Sigmoid colon (tissue), 3 donors: ENCODE measurements at regions not wholly inside any gene's neighbourhood (a gene's known extent, or its start where the extent isn't known, plus 50 kb on each side); places are given as distances from the start of the nearest gene placed in this dataset.

Source experiments
- POLR2A ChIP-seq, 2 donors: fragments of 450-650 bp; IDR thresholded peaks; one replicate each; pipeline ENCODE4 v1.6.1; 2016; ENCODE audit warnings: antibody characterized with exemption in 2 of 2, mild to moderate bottlenecking in 2 of 2, moderate library complexity in 2 of 2
- TF ChIP-seq, protein P1 (sequence below), 4 experiments: fragments of 450-650 bp in 3 of 4; fragments of 200-600 bp in 1 of 4; IDR thresholded peaks; one replicate each; pipeline ENCODE4 v1.5.1; 2016 to 2019; ENCODE audit warnings: antibody characterized with exemption in 4 of 4, mild to moderate bottlenecking in 3 of 4, moderate library complexity in 2 of 4

DNA sequence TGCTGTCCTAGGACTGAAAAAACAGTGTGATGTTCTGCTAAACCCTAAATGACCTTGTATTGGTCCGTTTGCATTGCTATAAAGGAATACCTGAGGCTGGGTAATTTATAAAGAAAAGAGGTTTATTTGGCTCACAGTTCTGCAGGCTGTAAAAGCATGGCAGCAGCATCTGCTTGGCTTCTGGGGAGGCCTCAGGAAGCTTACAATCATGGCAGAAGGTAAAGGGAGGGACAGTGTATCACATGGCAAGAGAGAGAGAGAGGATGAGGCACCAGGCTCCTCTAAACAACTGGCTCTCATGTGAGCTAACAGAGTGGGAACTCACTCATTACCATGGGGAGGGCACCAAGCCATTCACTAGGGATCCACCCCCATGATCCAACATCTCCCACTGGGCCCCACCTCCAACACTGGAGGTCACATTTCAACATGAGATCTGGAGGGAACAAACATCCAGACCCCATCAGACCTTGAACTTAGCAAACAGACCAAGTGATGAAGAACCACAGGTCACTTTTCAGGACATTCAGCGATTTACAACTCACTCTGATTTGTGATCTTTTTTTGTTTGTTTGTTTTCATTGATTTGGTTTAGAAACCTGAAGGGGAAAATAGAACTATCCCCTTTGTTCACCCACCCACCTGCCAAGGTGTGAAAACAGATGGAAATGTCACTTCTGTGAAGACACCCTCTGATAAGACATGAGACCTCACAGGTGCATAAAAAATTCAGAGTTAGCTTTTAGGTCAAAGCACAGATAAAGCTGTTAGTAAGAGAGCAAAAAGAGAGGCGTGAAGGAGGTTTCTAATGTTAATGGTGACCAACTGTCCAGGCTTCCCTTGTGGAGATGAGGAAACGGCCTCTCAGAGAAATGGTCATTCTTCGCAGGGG lies 104.2 kb upstream of the RALGPS2 start:
- TF ChIP-seq, protein P1, sequence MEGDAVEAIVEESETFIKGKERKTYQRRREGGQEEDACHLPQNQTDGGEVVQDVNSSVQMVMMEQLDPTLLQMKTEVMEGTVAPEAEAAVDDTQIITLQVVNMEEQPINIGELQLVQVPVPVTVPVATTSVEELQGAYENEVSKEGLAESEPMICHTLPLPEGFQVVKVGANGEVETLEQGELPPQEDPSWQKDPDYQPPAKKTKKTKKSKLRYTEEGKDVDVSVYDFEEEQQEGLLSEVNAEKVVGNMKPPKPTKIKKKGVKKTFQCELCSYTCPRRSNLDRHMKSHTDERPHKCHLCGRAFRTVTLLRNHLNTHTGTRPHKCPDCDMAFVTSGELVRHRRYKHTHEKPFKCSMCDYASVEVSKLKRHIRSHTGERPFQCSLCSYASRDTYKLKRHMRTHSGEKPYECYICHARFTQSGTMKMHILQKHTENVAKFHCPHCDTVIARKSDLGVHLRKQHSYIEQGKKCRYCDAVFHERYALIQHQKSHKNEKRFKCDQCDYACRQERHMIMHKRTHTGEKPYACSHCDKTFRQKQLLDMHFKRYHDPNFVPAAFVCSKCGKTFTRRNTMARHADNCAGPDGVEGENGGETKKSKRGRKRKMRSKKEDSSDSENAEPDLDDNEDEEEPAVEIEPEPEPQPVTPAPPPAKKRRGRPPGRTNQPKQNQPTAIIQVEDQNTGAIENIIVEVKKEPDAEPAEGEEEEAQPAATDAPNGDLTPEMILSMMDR (IDR thresholded peaks at IDR 0.05): no peak
- no peak for TF ChIP-seq POLR2A (IDR thresholded peaks at IDR 0.05)
